Endodermal cell (in vitro differentiated cells): ENCODE measurements at regions not wholly inside any gene's neighbourhood (a gene's known extent, or its start where the extent isn't known, plus 50 kb on each side); places are given as distances from the start of the nearest gene placed in this dataset.
"Not testable (repeated sequence)": the region's sequence is repeated elsewhere in the genome, so short reads cannot be mapped to it uniquely, and the experiment has no call there.

Source experiments
- DNase-seq: peaks from one replicate; pipeline ENCODE4 v3.0.0-alpha.2; 2017
- H3K27ac ChIP-seq: 2 replicates; pipeline ENCODE4 v1.5.1; 2013; ENCODE audit warnings: mild to moderate bottlenecking, low read depth, low read length, moderate library complexity
- H3K27me3 ChIP-seq: 2 replicates; pipeline ENCODE4 v1.6.1; 2013; ENCODE audit warnings: mild to moderate bottlenecking, low read length, moderate library complexity; ENCODE audit not compliant: insufficient read depth, control insufficient read depth, poor library complexity, severe bottlenecking
- H3K36me3 ChIP-seq: 2 replicates; pipeline ENCODE4 v1.7.0; 2013; ENCODE audit warnings: mild to moderate bottlenecking, low read length, moderate library complexity; ENCODE audit not compliant: control insufficient read depth, insufficient read depth
- H3K4me1 ChIP-seq: one replicate; pipeline ENCODE4 v1.7.0; 2013; ENCODE audit warnings: low read length; ENCODE audit not compliant: control insufficient read depth, insufficient read depth
- H3K4me3 ChIP-seq: 2 replicates; pipeline ENCODE4 v1.5.1; 2013; ENCODE audit warnings: mild to moderate bottlenecking, low read length, moderate library complexity
- H3K9ac ChIP-seq: 2 replicates; pipeline ENCODE4 v1.6.1; 2013; ENCODE audit warnings: mild to moderate bottlenecking, low read length, moderate library complexity; ENCODE audit not compliant: poor library complexity, severe bottlenecking; ENCODE audit errors: extremely low read depth
- H3K9me3 ChIP-seq: 2 replicates; pipeline ENCODE4 v1.6.1; 2013; ENCODE audit warnings: mild to moderate bottlenecking, low read length, moderate library complexity; ENCODE audit not compliant: control insufficient read depth
- H3K27ac Mint-ChIP-seq: 2 replicates; pipeline ENCODE4 v1.8.0; 2020; ENCODE audit warnings: mixed read lengths
- H3K27me3 Mint-ChIP-seq: 2 replicates; pipeline ENCODE4 v1.8.0; 2021; ENCODE audit warnings: mild to moderate bottlenecking, mixed read lengths; ENCODE audit not compliant: insufficient read depth
- H3K36me3 Mint-ChIP-seq: 2 replicates; pipeline ENCODE4 v1.8.0; 2020; ENCODE audit warnings: low read depth, mixed read lengths
- H3K4me1 Mint-ChIP-seq: 2 replicates; pipeline ENCODE4 v1.8.0; 2020; ENCODE audit warnings: mixed read lengths
- H3K4me3 Mint-ChIP-seq: 2 replicates; pipeline ENCODE4 v1.8.0; 2020; ENCODE audit warnings: mild to moderate bottlenecking, moderate library complexity, mixed read lengths
- H3K9me3 Mint-ChIP-seq: 2 replicates; pipeline ENCODE4 v1.8.0; 2020; ENCODE audit warnings: mild to moderate bottlenecking, mixed read lengths
- WGBS, 2 experiments: methylation state at CpG; one replicate each; pipeline versions ENCODE4 v1.1.5 to v1.1.7; 2013; ENCODE audit warnings: missing lambda C conversion rate in 2 of 2, mixed read lengths in 1 of 2; ENCODE audit not compliant: insufficient coverage in 1 of 2, insufficient read length in 1 of 2; 5-methylcytosine and 5-hydroxymethylcytosine counted together
- TF ChIP-seq, protein P1 (sequence below): fragments of 200-600 bp; sonication (generic); conservative IDR thresholded peaks from 2 replicates; pipeline ENCODE4 v1.5.0; 2021; ENCODE audit warnings: antibody characterized with exemption, mild to moderate bottlenecking

DNA sequence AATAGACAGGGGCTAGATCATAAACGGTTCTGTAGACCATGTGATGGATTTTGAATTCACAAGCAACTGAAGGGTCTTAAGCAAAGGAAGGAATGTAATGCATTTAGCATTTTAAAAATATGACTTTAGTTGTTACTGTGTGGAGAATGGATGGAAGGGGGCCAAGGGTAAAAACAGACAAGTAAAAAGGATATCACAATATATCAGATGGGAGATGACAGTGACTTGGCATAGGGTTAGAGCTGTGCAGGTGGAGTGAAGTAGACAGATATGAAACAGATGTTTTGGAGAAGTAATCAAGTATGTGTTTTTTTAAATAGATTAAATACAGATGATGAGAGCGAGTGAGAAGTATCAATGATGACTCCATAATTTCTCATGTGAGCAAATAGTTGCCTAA is 1116.0 kb upstream of the TENM3 start:
- Histone ChIP-seq H3K9me3 (peaks cover 28% of the 10 kb centered on the region), H3K4me3 (no peak overlapping the region), H3K9ac (no peak overlapping the region), H3K4me1 (no peaks in the 10 kb centered on the region), H3K36me3 (no peaks in the 10 kb centered on the region), H3K27ac (no peak overlapping the region), H3K27me3 (no peaks in the 10 kb centered on the region)
- Mint-ChIP-seq H3K27ac (no peak overlapping the region), H3K36me3 (peaks cover 11% of the 10 kb centered on the region), H3K9me3 (peaks cover 37% of the 10 kb centered on the region), H3K4me3 (no peak overlapping the region), H3K27me3 (no peaks in the 10 kb centered on the region), H3K4me1 (no peaks in the 10 kb centered on the region)
- TF ChIP-seq, protein P1, sequence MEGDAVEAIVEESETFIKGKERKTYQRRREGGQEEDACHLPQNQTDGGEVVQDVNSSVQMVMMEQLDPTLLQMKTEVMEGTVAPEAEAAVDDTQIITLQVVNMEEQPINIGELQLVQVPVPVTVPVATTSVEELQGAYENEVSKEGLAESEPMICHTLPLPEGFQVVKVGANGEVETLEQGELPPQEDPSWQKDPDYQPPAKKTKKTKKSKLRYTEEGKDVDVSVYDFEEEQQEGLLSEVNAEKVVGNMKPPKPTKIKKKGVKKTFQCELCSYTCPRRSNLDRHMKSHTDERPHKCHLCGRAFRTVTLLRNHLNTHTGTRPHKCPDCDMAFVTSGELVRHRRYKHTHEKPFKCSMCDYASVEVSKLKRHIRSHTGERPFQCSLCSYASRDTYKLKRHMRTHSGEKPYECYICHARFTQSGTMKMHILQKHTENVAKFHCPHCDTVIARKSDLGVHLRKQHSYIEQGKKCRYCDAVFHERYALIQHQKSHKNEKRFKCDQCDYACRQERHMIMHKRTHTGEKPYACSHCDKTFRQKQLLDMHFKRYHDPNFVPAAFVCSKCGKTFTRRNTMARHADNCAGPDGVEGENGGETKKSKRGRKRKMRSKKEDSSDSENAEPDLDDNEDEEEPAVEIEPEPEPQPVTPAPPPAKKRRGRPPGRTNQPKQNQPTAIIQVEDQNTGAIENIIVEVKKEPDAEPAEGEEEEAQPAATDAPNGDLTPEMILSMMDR: no peak
- no peak for DNase-seq
- 87 to 93% methylated on average over 2 of the region's 2 CpGs for WGBS, 2 experiments

DNA sequence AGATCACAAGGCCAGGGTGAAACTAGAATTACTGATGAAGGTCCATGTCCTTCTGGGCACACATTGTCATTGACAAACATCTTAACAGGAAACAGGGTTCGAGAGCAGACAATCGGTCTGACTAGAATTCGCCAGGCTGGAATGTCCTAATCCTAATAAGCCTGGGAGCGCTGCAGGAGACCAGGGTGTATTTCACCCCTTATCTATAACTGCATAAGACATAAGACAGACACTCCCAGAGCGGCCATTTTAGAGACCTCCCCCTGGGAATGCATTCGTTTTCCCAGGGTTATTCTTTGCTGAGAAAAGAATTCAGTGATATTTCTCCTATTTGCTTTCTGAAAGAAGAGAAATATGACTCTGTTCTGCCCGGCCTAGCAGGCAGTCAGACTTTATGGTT is 1112.9 kb upstream of the TENM3 start:
- H3K9me3 ChIP-seq: peaks cover 28% of the 10 kb centered on the region
- not testable (repeated sequence) for H3K4me1 Mint-ChIP-seq, H3K27me3 ChIP-seq, H3K9ac ChIP-seq, H3K36me3 ChIP-seq, H3K4me3 Mint-ChIP-seq, H3K27ac Mint-ChIP-seq, H3K4me3 ChIP-seq, DNase-seq, H3K4me1 ChIP-seq, H3K27ac ChIP-seq, H3K27me3 Mint-ChIP-seq
- WGBS, 2 experiments: 96 to 100% methylated on average over 2 to 6 of the region's 7 CpGs
- H3K36me3 Mint-ChIP-seq: peaks cover 11% of the 10 kb centered on the region
- peaks cover 40% of the 10 kb centered on the region for H3K9me3 Mint-ChIP-seq

- no peaks in the 10 kb centered on the region for H3K36me3 ChIP-seq
- H3K27ac Mint-ChIP-seq: no peak overlapping the region
- DNase-seq: no peak
- 94 to 95% methylated on average over 2 to 3 of the region's 3 CpGs for WGBS, 2 experiments
- H3K9me3 Mint-ChIP-seq: peaks cover 3% of the 10 kb centered on the region
- H3K9ac ChIP-seq: no peak overlapping the region
- H3K4me3 Mint-ChIP-seq: no peak overlapping the region
- no peaks in the 10 kb centered on the region for H3K9me3 ChIP-seq
- peaks cover 2% of the 10 kb centered on the region for H3K27me3 Mint-ChIP-seq
- H3K27me3 ChIP-seq: no peaks in the 10 kb centered on the region
- no peak overlapping the region for H3K4me3 ChIP-seq
- H3K4me1 Mint-ChIP-seq: no peaks in the 10 kb centered on the region
- H3K36me3 Mint-ChIP-seq: no peaks in the 10 kb centered on the region
- no peak overlapping the region for H3K27ac ChIP-seq
- H3K4me1 ChIP-seq: no peaks in the 10 kb centered on the region
- TF ChIP-seq, protein P1: no peak
Observed at GRCh38 chr4:181137351-181137750, 1105.9 kb upstream of the TENM3 start.

DNA sequence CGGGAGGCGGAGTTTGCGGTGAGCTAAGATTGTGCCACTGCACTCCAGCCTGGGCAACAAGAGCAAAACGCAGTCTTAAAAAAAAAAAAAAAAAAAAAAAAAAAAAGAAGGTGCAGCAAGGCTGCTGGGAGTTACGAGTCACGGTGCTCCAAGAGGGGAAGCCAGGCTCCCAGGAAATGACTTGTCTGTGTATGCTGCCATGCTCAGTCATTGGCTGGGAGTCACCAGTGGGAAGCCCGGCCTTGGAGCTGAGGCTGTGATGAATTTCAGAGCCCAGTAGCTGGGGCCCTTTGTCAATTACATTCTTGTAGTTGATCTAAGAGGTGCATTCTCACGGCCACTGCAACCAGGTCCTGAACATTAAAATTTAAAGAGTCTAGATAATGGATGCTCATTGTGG is 1105.1 kb upstream of the TENM3 start:
- Mint-ChIP-seq H3K27ac (no peak overlapping the region), H3K27me3 (peaks cover 6% of the 10 kb centered on the region), H3K36me3 (no peaks in the 10 kb centered on the region), H3K4me3 (no peak overlapping the region), H3K9me3 (peaks cover under 1% of the 10 kb centered on the region), H3K4me1 (peaks cover 2% of the 10 kb centered on the region)
- H3K4me3 ChIP-seq: no peak overlapping the region
- H3K27me3 ChIP-seq: no peaks in the 10 kb centered on the region
- WGBS, 2 experiments: 98 to 100% methylated on average over 4 to 8 of the region's 8 CpGs
- no peaks in the 10 kb centered on the region for H3K4me1 ChIP-seq
- no peaks in the 10 kb centered on the region for H3K9me3 ChIP-seq
- no peaks in the 10 kb centered on the region for H3K36me3 ChIP-seq
- no peak overlapping the region for H3K27ac ChIP-seq
- H3K9ac ChIP-seq: no peak overlapping the region
- TF ChIP-seq, protein P1: no peak
- DNase-seq: no peak
